Transverse colon (tissue), 4 donors: ENCODE measurements at regions not wholly inside any gene's neighbourhood (a gene's known extent, or its start where the extent isn't known, plus 50 kb on each side); places are given as distances from the start of the nearest gene placed in this dataset.

Source experiments
- DNase-seq: peaks from one replicate; pipeline ENCODE4 v3.0.0-alpha.2; 2019
- H3K27ac ChIP-seq, 4 donors: fragments of 200-600 bp; sonication (generic); 2 replicates each; pipeline ENCODE4 v1.5.1; 2016 to 2018; ENCODE audit warnings: inconsistent platforms in 4 of 4
- H3K27me3 ChIP-seq: fragments of 200-600 bp; sonication (generic); 2 replicates; pipeline ENCODE4 v1.5.1; 2017; ENCODE audit warnings: inconsistent platforms
- H3K36me3 ChIP-seq, 4 donors: fragments of 200-600 bp; sonication (generic); 2 replicates each; pipeline ENCODE4 v1.5.1; 2017 to 2019; ENCODE audit warnings: inconsistent platforms in 4 of 4
- H3K4me1 ChIP-seq, 4 donors: fragments of 200-600 bp; sonication (generic); 2 replicates each; pipeline ENCODE4 v1.5.1; 2017 to 2020; ENCODE audit warnings: inconsistent platforms in 4 of 4
- H3K4me3 ChIP-seq, 4 donors: fragments of 200-600 bp; sonication (generic); 1 replicate in 1 of 4; 2 replicates in 3 of 4; pipeline versions ENCODE4 v1.5.1 to v1.6.1; 2017 to 2019; ENCODE audit warnings: inconsistent platforms in 4 of 4
- H3K9me3 ChIP-seq, 2 donors: fragments of 200-600 bp; sonication (generic); 2 replicates each; pipeline ENCODE4 v1.5.1; 2017 to 2019; ENCODE audit warnings: inconsistent platforms in 2 of 2
- CTCF ChIP-seq, 5 experiments: fragments of 200-600 bp in 3 of 5; fragments of 450-650 bp in 2 of 5; sonication (generic) in 3 of 5; IDR thresholded peaks; 1 replicate in 2 of 5; 2 replicates in 3 of 5; pipeline ENCODE4 v1.5.1; 2016 to 2017; ENCODE audit warnings: antibody characterized with exemption in 5 of 5, inconsistent platforms in 3 of 5, mild to moderate bottlenecking in 2 of 5, moderate library complexity in 1 of 5
- EP300 ChIP-seq: sonication (generic); formaldehyde crosslinking; IDR thresholded peaks from one replicate; pipeline ENCODE4 v1.6.1; 2017; ENCODE audit warnings: antibody characterized with exemption, low read depth
- POLR2A ChIP-seq: fragments of 450-650 bp; IDR thresholded peaks from one replicate; pipeline ENCODE4 v1.6.1; 2016; ENCODE audit warnings: antibody characterized with exemption, mild to moderate bottlenecking, moderate library complexity
- POLR2AphosphoS5 ChIP-seq, 3 donors: sonication (generic); formaldehyde crosslinking; IDR thresholded peaks; one replicate each; pipeline ENCODE4 v1.6.1; 2016; ENCODE audit warnings: antibody characterized with exemption in 3 of 3
- WGBS, 2 donors: methylation state at CpG; one replicate each; pipeline ENCODE4 v1.1.5; 2018; ENCODE audit warnings: low coverage in 1 of 2; 5-methylcytosine and 5-hydroxymethylcytosine counted together
- in situ Hi-C, 4 donors: fragments of 200-750 bp; cut with MboI; loops; one replicate each; pipeline versions ENCODE4 v1.15.0 to v1.15.1; 2017; ENCODE audit warnings: low sequenced_read_pairs in 3 of 4, low pct_ligation_motif_present in 1 of 4, low pct_unique_long_range_greater_than_20kb in 1 of 4
- intact Hi-C: fragments of 100-400 bp; cut with DNase I; formaldehyde crosslinking; loops from one replicate; pipeline ENCODE4 v1.15.1; 2023; ENCODE audit warnings: low total_unique reads

GRCh38 chr2:61707984-61708852, 145.6 kb downstream of the FAM161A start:
- H3K27ac ChIP-seq, result no peak overlapping the region
- H3K4me3 ChIP-seq, result no peak overlapping the region
- WGBS, 2 donors, result 61 to 89% methylated on average over 5 to 12 of the region's 12 CpGs
- TF ChIP-seq POLR2AphosphoS5 (IDR thresholded peaks at IDR 0.05) (no peak), EP300 (no peak), CTCF (IDR thresholded peaks at IDR 0.05) (no peak)
- no peaks in the 10 kb centered on the region for H3K36me3 ChIP-seq
- no peaks in the 10 kb centered on the region for H3K4me1 ChIP-seq
- intact Hi-C loops, result no loop called here
- H3K9me3 ChIP-seq, result no peaks in the 10 kb centered on the region
- no peaks in the 10 kb centered on the region for H3K27me3 ChIP-seq
- in situ Hi-C loops, result no loop called here
- no peak for DNase-seq

- no peak overlapping the region for H3K4me3 ChIP-seq
- no peak overlapping the region for H3K27ac ChIP-seq
- H3K4me1 ChIP-seq, result no peaks in the 10 kb centered on the region
- H3K9me3 ChIP-seq, result no peaks in the 10 kb centered on the region
- DNase-seq, result no peak
- WGBS, 2 donors, result 44 to 62% methylated on average over 2 to 5 of the region's 5 CpGs
- H3K36me3 ChIP-seq, result no peaks in the 10 kb centered on the region
- intact Hi-C loops, result no loop called here
- no peaks in the 10 kb centered on the region for H3K27me3 ChIP-seq
- in situ Hi-C loops, result no loop called here
- TF ChIP-seq POLR2AphosphoS5 (IDR thresholded peaks at IDR 0.05), result no peak
- TF ChIP-seq CTCF (IDR thresholded peaks at IDR 0.05), result no peak
Observed at GRCh38 chr2:61705625-61706024, 148.2 kb downstream of the FAM161A start.

- no peaks in the 10 kb centered on the region for H3K4me1 ChIP-seq
- 80 to 92% methylated on average over 1 to 2 of the region's 2 CpGs for WGBS, 2 donors
- TF ChIP-seq POLR2AphosphoS5 (IDR thresholded peaks at IDR 0.05), result no peak
- no peak for DNase-seq
- no peaks in the 10 kb centered on the region for H3K9me3 ChIP-seq
- intact Hi-C loops (no loop called here), in situ Hi-C loops (no loop called here)
- no peaks in the 10 kb centered on the region for H3K36me3 ChIP-seq
- H3K4me3 ChIP-seq, result no peak overlapping the region
- H3K27me3 ChIP-seq, result no peaks in the 10 kb centered on the region
- H3K27ac ChIP-seq, result no peak overlapping the region
Observed at GRCh38 chr2:61704364-61704763, 149.5 kb downstream of the FAM161A start.

- in situ Hi-C loops, result no loop called here
- Histone ChIP-seq H3K9me3 (no peaks in the 10 kb centered on the region), H3K4me1 (no peaks in the 10 kb centered on the region), H3K27ac (no peak overlapping the region), H3K36me3 (no peaks in the 10 kb centered on the region), H3K27me3 (no peaks in the 10 kb centered on the region), H3K4me3 (no peak overlapping the region)
- TF ChIP-seq POLR2AphosphoS5 (IDR thresholded peaks at IDR 0.05) (no peak), POLR2A (no peak), EP300 (no peak), CTCF (IDR thresholded peaks at IDR 0.05) (no peak)
- intact Hi-C loops, result no loop called here
- DNase-seq, result no peak
- 78 to 87% methylated on average over 2 of the region's 2 CpGs for WGBS, 2 donors
Observed at GRCh38 chr2:61702088-61702467, 151.8 kb downstream of the FAM161A start.

GRCh38 chr2:61700464-61700863, 153.4 kb downstream of the FAM161A start:
- DNase-seq, result no peak
- in situ Hi-C loops (no loop called here), intact Hi-C loops (no loop called here)
- no peak overlapping the region for H3K27ac ChIP-seq
- no peak for TF ChIP-seq POLR2A
- no peaks in the 10 kb centered on the region for H3K36me3 ChIP-seq
- no peaks in the 10 kb centered on the region for H3K27me3 ChIP-seq
- H3K4me3 ChIP-seq, result no peak overlapping the region
- 69 to 75% methylated on average over 4 of the region's 4 CpGs for WGBS, 2 donors
- no peaks in the 10 kb centered on the region for H3K4me1 ChIP-seq
- no peaks in the 10 kb centered on the region for H3K9me3 ChIP-seq
